NB4 (cell line): ENCODE measurements at regions not wholly inside any gene's neighbourhood (a gene's known extent, or its start where the extent isn't known, plus 50 kb on each side); places are given as distances from the start of the nearest gene placed in this dataset.

Experiments
- CTCF ChIP-seq: IDR thresholded peaks from one replicate; pipeline ENCODE4 v1.5.1; 2012; ENCODE audit warnings: low read depth, low read length
- MAX ChIP-seq: IDR thresholded peaks from 2 replicates; pipeline ENCODE4 v1.6.1; 2011; ENCODE audit warnings: low read depth, low read length
- POLR2A ChIP-seq: IDR thresholded peaks from 2 replicates; pipeline ENCODE4 v1.6.1; 2011; ENCODE audit warnings: mild to moderate bottlenecking; ENCODE audit not compliant: insufficient read length; ENCODE audit errors: extremely low read depth

GRCh38 chr7:116357781-116358670, 141.5 kb upstream of the CAV2 start:
- TF ChIP-seq CTCF: no peak
- no peak for TF ChIP-seq MAX
- TF ChIP-seq POLR2A: no peak
